ENCODE measurements at regions not wholly inside any gene's neighbourhood (a gene's known extent, or its start where the extent isn't known, plus 50 kb on each side); places are given as distances from the start of the nearest gene placed in this dataset.

GRCh38 chr13:109697936-109698335 lies 88.4 kb downstream of the IRS2 start:
- intact Hi-C loops (cut with micrococcal nuclease), result no loop called here
- no TSS peak for BruUV-seq (replicated peaks)

More at GRCh38 chr13:109697936-109698335, 88.4 kb downstream of the IRS2 start:
- Histone ChIP-seq H2BK15ac (ENCODE audit: low read depth, low read length) (no peak overlapping the region), H3K36me3 (ENCODE audit: control insufficient read depth, insufficient read depth, low read length) (no peaks in the 10 kb centered on the region), H3K56ac (ENCODE audit: extremely low read depth, insufficient read depth, low read length) (no peak overlapping the region), H2BK20ac (ENCODE audit: low read depth, low read length) (no peak overlapping the region), H4K8ac (ENCODE audit: low read depth in 2 of 2, low read length in 2 of 2) (no peak overlapping the region), H4K20me1 (ENCODE audit: insufficient read depth, low read length) (no peaks in the 10 kb centered on the region), H3K9me1 (ENCODE audit: insufficient read depth, low read length) (no peaks in the 10 kb centered on the region), H3K14ac (replicated peaks; ENCODE audit: low read depth, low read length) (no peak overlapping the region), H3K18ac (ENCODE audit: low read depth, low read length) (no peak overlapping the region), H2AK5ac (ENCODE audit: low read depth, low read length) (no peak overlapping the region), H3K4me3 (ENCODE audit: insufficient read depth, low read depth, low read length) (no peak overlapping the region), H2BK5ac (ENCODE audit: low read depth, low read length, poor library complexity, severe bottlenecking) (no peak overlapping the region), H3K4ac (ENCODE audit: low read depth, low read length) (no peak overlapping the region), H2AK9ac (replicated peaks; ENCODE audit: low read depth, low read length, poor library complexity) (no peak overlapping the region), H3K4me1 (ENCODE audit: control insufficient read depth, insufficient read depth, low read length) (no peaks in the 10 kb centered on the region), H4K91ac (ENCODE audit: insufficient read depth, low read depth, low read length) (no peak overlapping the region), H4K5ac (ENCODE audit: low read depth, low read length) (no peak overlapping the region), H3K9ac (ENCODE audit: low read depth, low read length) (no peak overlapping the region), H3K9me3 (ENCODE audit: control insufficient read depth, insufficient read depth, low read length) (no peaks in the 10 kb centered on the region), H2AFZ (replicated peaks; ENCODE audit: low read length, poor library complexity) (no peak overlapping the region), H2BK120ac (ENCODE audit: low read depth, low read length) (no peak overlapping the region), H3K27ac (ENCODE audit: insufficient read depth, low read length) (no peak overlapping the region), H3K4me2 (ENCODE audit: low read depth, low read length) (no peak overlapping the region), H3K79me1 (ENCODE audit: low read depth in 1 of 2, low read length in 2 of 2) (no peaks in the 10 kb centered on the region), H3K27me3 (ENCODE audit: control insufficient read depth, insufficient read depth, low read length) (peaks cover 24% of the 10 kb centered on the region), H3K23ac (ENCODE audit: low read depth, low read length) (no peak overlapping the region)
- ChIA-PET POLR2A (ENCODE audit: unreplicated experiment) (interaction anchor here (0.6 kb wide), 1 partner anchor 147 kb away, joined by 4 read pairs; no protein-coding TSS in a partner anchor), CTCF (no interaction called here)
- DNase-seq (no peak), ATAC-seq (ENCODE audit: low read depth) (no peak)
- in situ Hi-C loops (cut with MboI; ENCODE audit: low sequenced_read_pairs) (no loop called here), dilution Hi-C loops (cut with HindIII; ENCODE audit: low sequenced_read_pairs, unreplicated experiment) (no loop called here)
- TF ChIP-seq RFX5 (IDR thresholded peaks at IDR 0.05; ENCODE audit: low read depth, low read length) (no peak), ELK1 (IDR thresholded peaks at IDR 0.05; ENCODE audit: borderline replicate concordance, low read depth, low read length) (no peak), CTCF (conservative IDR thresholded peaks at IDR 0.05; ENCODE audit: low read depth, low read length) (no peak), MAFK (IDR thresholded peaks at IDR 0.05; ENCODE audit: low read depth, low read length) (no peak), FOS (IDR thresholded peaks at IDR 0.05; ENCODE audit: low read depth, low read length) (no peak), CHD1 (IDR thresholded peaks at IDR 0.05; ENCODE audit: low read depth, low read length) (no peak), RAD21 (IDR thresholded peaks at IDR 0.05; ENCODE audit: low read length) (no peak), POLR2A (IDR thresholded peaks at IDR 0.05; ENCODE audit: low read depth, low read length) (no peak), MAZ (IDR thresholded peaks at IDR 0.05; ENCODE audit: borderline replicate concordance, low read depth, low read length) (no peak), BHLHE40 (IDR thresholded peaks at IDR 0.05; ENCODE audit: low read depth, low read length) (no peak), CEBPB (IDR thresholded peaks at IDR 0.05; ENCODE audit: low read depth, low read length) (no peak), USF2 (IDR thresholded peaks at IDR 0.05; ENCODE audit: low read depth, low read length) (no peak), SMC3 (IDR thresholded peaks at IDR 0.05; ENCODE audit: low read depth, low read length) (no peak), NFE2L2 (IDR thresholded peaks at IDR 0.05; ENCODE audit: low read depth, low read length) (no peak), RCOR1 (IDR thresholded peaks at IDR 0.05; ENCODE audit: insufficient replicate concordance, low read length) (no peak), MXI1 (IDR thresholded peaks at IDR 0.05; ENCODE audit: borderline replicate concordance, low read depth, low read length) (no peak)
- 91% methylated on average over 3 of the region's 10 CpGs; no CpG with 5 or more reads in 1 of the 2 experiments for WGBS, 2 experiments (ENCODE audit: extremely low coverage in 2 of 2, insufficient read length in 1 of 2)

Measured in IMR-90 (cell line).